GM18951 (cell line): ENCODE measurements at regions not wholly inside any gene's neighbourhood (a gene's known extent, or its start where the extent isn't known, plus 50 kb on each side); places are given as distances from the start of the nearest gene placed in this dataset.
"Not testable (repeated sequence)": the region's sequence is repeated elsewhere in the genome, so short reads cannot be mapped to it uniquely, and the experiment has no call there.

ENCODE experiments used
- POLR2A ChIP-seq: IDR thresholded peaks from 4 replicates; pipeline ENCODE4 v1.6.1; 2011; ENCODE audit warnings: mild to moderate bottlenecking; ENCODE audit not compliant: insufficient read length, insufficient read depth; ENCODE audit errors: extremely low read depth
- in situ Hi-C: fragments of 300-500 bp; cut with MboI; formaldehyde crosslinking; loops from one replicate; pipeline ENCODE4 v1.12.0; 2022; ENCODE audit warnings: low sequenced_read_pairs, mixed read lengths, inconsistent platforms; ENCODE audit not compliant: unreplicated experiment

- in situ Hi-C loops, result no loop called here
- no peak for TF ChIP-seq POLR2A
These were observed 83.2 kb upstream of the RUNX3 start for GRCh38 chr1:25012966-25013962.

- in situ Hi-C loops, result no loop called here
These were observed 82.0 kb upstream of the RUNX3 start for GRCh38 chr1:25011943-25012638.

DNA sequence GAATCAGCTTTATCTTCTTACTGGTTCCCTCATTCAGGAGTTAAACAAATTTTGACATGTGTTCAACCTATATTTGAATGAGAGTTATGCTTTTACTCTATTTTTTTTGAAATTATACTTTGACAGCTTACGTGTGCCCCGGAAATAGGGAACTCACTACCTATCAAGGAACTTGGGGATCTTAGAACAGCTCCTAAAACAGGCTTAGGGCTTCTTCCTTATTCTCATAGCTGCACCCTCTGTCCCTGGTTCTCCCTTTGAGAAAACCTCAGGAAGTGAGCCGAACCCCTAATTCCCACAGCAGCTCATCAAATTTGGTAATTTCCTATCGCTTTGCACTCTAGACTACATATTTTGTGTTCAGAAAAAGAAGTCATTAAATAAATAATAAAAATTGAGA lies 81.2 kb upstream of the RUNX3 start:
- no peak for TF ChIP-seq POLR2A
- in situ Hi-C loops, result no loop called here

More at GRCh38 chr1:25011943-25012638, 82.0 kb upstream of the RUNX3 start:
- no peak for TF ChIP-seq POLR2A

GRCh38 chr1:25009671-25010262 lies 79.7 kb upstream of the RUNX3 start:
- in situ Hi-C loops, result no loop called here
- TF ChIP-seq POLR2A, result no peak

GRCh38 chr1:25008192-25008485 lies 78.1 kb upstream of the RUNX3 start:
- in situ Hi-C loops, result no loop called here
- TF ChIP-seq POLR2A, result no peak

GRCh38 chr1:25007390-25008191 lies 77.5 kb upstream of the RUNX3 start:
- in situ Hi-C loops, result not testable (repeated sequence)

- no peak for TF ChIP-seq POLR2A
- in situ Hi-C loops, result no loop called here
These were observed 76.7 kb upstream of the RUNX3 start for GRCh38 chr1:25006770-25007169.

DNA sequence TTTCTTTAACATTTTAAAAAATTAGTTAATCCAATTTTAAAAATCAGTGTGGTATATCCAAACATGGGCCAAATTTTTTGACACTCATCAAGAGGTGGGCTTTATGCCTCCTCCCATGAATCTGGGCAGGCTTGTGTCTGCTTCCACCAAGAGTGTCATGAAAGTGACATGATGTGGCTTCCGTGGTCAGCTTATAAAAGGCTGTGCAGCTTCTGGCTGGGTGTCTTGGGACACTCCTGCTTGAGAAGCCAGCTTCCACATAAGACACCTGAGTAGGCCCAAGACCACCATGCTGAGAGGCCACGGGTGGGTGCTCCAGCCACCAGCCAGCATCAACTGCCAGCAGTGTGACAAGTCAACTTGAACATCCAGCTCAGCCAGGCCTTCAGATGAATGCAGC lies 74.3 kb upstream of the RUNX3 start:
- no peak for TF ChIP-seq POLR2A
- in situ Hi-C loops, result no loop called here

GRCh38 chr1:25003457-25004190 lies 73.5 kb upstream of the RUNX3 start:
- TF ChIP-seq POLR2A, result no peak
- in situ Hi-C loops, result no loop called here

- in situ Hi-C loops, result no loop called here
- no peak for TF ChIP-seq POLR2A
These were observed 72.9 kb upstream of the RUNX3 start for GRCh38 chr1:25003000-25003399.

DNA sequence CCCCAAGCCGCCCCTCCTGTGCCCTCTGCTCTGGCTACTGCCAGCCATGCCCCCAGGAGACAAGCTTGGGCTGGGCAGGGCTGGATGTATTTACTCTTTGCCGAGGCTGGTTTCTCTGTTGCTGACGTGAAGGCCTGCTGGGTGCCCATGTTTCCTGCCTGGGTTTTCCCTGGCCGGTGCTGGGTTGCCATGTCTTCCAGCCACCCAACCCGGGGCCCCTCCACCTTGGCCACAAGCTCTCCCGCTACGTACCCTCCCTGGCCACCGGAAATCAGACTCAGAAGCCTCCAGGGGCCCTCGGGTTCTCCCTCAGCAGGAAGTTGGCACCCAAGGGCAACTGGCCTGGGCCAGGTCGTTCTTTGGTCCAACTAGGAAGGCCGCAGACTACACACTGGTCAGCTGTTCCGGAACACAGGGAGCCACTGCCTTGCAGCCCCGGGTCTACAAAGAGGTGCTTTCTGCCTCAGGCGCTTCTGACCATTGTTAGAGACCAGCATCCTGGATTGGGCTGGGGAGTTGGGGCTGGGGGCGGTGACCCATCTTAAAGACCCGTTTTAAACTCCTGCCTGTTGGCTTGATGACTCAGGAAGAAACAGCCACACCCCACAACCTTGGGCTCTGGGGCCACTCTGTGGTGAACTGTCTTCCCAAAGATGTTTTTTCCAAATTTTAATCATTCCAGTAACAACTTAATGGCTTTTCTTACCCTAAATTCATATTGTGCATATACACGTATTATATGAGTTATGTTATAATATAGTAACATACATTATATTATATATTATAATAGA lies 71.2 kb upstream of the RUNX3 start:
- TF ChIP-seq POLR2A, result no peak
- in situ Hi-C loops, result no loop called here

DNA sequence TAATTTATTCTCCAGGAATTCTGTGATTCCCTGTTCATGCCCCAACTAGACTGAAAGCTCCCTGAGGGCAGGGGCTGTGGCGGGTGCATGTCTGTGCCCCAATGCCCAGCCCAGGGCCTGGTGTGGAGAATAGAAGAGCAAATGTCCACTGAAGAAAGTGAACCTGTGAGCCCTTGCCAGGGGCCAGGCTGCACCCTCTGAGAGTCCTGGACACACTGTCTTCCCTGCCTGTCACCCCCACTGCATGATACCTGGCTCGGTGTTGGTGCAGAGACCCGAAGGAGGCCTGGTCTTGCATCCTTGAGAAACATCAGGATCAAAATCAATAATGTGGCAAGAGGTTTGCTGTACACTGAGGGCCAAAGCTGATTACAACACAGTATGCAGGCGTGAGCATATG lies 69.8 kb upstream of the RUNX3 start:
- in situ Hi-C loops, result no loop called here
- no peak for TF ChIP-seq POLR2A
